HG03064 (cell line): ENCODE measurements at regions not wholly inside any gene's neighbourhood (a gene's known extent, or its start where the extent isn't known, plus 50 kb on each side); places are given as distances from the start of the nearest gene placed in this dataset.

Experiments used
- ATAC-seq: cut with Tn5 transposase; IDR thresholded peaks from one replicate; pipeline ENCODE4 v1.9.1; 2021; ENCODE audit warnings: low read depth; ENCODE audit not compliant: unreplicated experiment

GRCh38 chr7:69172357-69173077 is 425.8 kb upstream of the AUTS2 start:
- ATAC-seq, result no peak

- no peak for ATAC-seq
These were observed 424.9 kb upstream of the AUTS2 start for GRCh38 chr7:69173341-69173740.

- no peak for ATAC-seq
These were observed 424.4 kb upstream of the AUTS2 start for GRCh38 chr7:69173846-69174245.

- no peak for ATAC-seq
These were observed 421.4 kb upstream of the AUTS2 start for GRCh38 chr7:69176841-69177240.

GRCh38 chr7:69177461-69177861 is 420.8 kb upstream of the AUTS2 start:
- no peak for ATAC-seq

GRCh38 chr7:69177941-69178494 is 420.3 kb upstream of the AUTS2 start:
- ATAC-seq, result no peak

GRCh38 chr7:69180662-69181061 is 417.6 kb upstream of the AUTS2 start:
- no peak for ATAC-seq

- ATAC-seq, result no peak
These were observed 415.4 kb upstream of the AUTS2 start for GRCh38 chr7:69182596-69183467.

- no peak for ATAC-seq
These were observed 413.9 kb upstream of the AUTS2 start for GRCh38 chr7:69184339-69184738.

- ATAC-seq, result no peak
These were observed 413.1 kb upstream of the AUTS2 start for GRCh38 chr7:69185170-69185569.

- no peak for ATAC-seq
These were observed 411.3 kb upstream of the AUTS2 start for GRCh38 chr7:69186974-69187373.

- no peak for ATAC-seq
These were observed 410.4 kb upstream of the AUTS2 start for GRCh38 chr7:69187824-69188333.

GRCh38 chr7:69189406-69189805 is 408.9 kb upstream of the AUTS2 start:
- ATAC-seq, result no peak

GRCh38 chr7:69190025-69190424 is 408.2 kb upstream of the AUTS2 start:
- ATAC-seq, result no peak

GRCh38 chr7:69190763-69191162 is 407.5 kb upstream of the AUTS2 start:
- ATAC-seq, result no peak

- ATAC-seq, result no peak
These were observed 406.1 kb upstream of the AUTS2 start for GRCh38 chr7:69192134-69192533.

- ATAC-seq, result no peak
These were observed 405.2 kb upstream of the AUTS2 start for GRCh38 chr7:69193061-69193460.

GRCh38 chr7:69196593-69196992 is 401.7 kb upstream of the AUTS2 start:
- ATAC-seq, result no peak

GRCh38 chr7:69198250-69198649 is 400.0 kb upstream of the AUTS2 start:
- no peak for ATAC-seq

- no peak for ATAC-seq
These were observed 399.2 kb upstream of the AUTS2 start for GRCh38 chr7:69199041-69199440.

GRCh38 chr7:69199661-69200060 is 398.6 kb upstream of the AUTS2 start:
- no peak for ATAC-seq
